HL-60 (cell line): ENCODE measurements at regions not wholly inside any gene's neighbourhood (a gene's known extent, or its start where the extent isn't known, plus 50 kb on each side); places are given as distances from the start of the nearest gene placed in this dataset.

Experiments used
- DNase-seq, 2 experiments: peaks; one replicate each; pipeline ENCODE4 v3.0.0-alpha.2; 2010 to 2020; ENCODE audit warnings: low read depth in 1 of 2, low spot score in 1 of 2
- H3K27ac ChIP-seq: fragments of 250-450 bp; sonication (Bioruptor Pico); replicated peaks from 2 replicates; pipeline ENCODE4 v1.5.1; 2020; ENCODE audit warnings: mild to moderate bottlenecking, moderate library complexity
- H3K27me3 ChIP-seq: fragments of 250-450 bp; sonication (Bioruptor Pico); 2 replicates; pipeline ENCODE4 v1.5.1; 2021; ENCODE audit warnings: mild to moderate bottlenecking, moderate library complexity; ENCODE audit not compliant: insufficient read depth, poor library complexity, severe bottlenecking
- H3K4me3 ChIP-seq: replicated peaks from 2 replicates; pipeline ENCODE4 v1.5.1; 2011; ENCODE audit warnings: mild to moderate bottlenecking, control low read depth, low read length; ENCODE audit not compliant: insufficient read depth
- GABPA ChIP-seq: IDR thresholded peaks from 2 replicates; pipeline ENCODE4 v1.6.1; 2012; ENCODE audit warnings: low read depth
- POLR2AphosphoS5 ChIP-seq: IDR thresholded peaks from 2 replicates; pipeline ENCODE4 v1.6.1; 2012; ENCODE audit warnings: low read depth
- SPI1 ChIP-seq: IDR thresholded peaks from 2 replicates; pipeline ENCODE4 v1.6.1; 2012; ENCODE audit warnings: low read depth, mild to moderate bottlenecking, borderline replicate concordance
- TF ChIP-seq, protein P1 (sequence below): IDR thresholded peaks from one replicate; pipeline ENCODE4 v1.5.1; 2011; ENCODE audit warnings: low read length, control low read depth, inconsistent platforms; ENCODE audit not compliant: insufficient read depth
- TF ChIP-seq, protein P2 (sequence below): IDR thresholded peaks from 2 replicates; pipeline ENCODE4 v1.6.1; 2012; ENCODE audit warnings: low read depth; ENCODE audit not compliant: insufficient replicate concordance

DNA sequence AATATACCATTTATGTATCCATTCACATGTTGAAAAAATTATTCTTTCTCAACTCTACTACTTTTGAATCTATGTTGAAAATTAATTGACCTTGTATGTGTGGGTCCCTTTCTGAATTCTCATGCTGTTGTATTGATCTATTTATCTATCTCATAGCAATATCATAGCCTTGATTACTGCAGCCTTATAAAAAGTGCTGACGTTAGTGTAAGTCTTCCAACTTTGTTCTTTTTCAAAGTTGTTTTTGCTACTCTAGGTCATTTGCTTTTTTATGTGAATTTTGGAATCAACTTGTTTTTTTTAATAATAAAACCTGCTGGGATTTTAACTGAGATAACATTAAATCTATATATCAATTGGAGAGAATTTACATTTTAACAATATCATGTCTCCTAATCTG, 52.2 kb upstream of the PAX3 start:
- TF ChIP-seq GABPA (no peak), POLR2AphosphoS5 (no peak), SPI1 (no peak)
- TF ChIP-seq, protein P1, sequence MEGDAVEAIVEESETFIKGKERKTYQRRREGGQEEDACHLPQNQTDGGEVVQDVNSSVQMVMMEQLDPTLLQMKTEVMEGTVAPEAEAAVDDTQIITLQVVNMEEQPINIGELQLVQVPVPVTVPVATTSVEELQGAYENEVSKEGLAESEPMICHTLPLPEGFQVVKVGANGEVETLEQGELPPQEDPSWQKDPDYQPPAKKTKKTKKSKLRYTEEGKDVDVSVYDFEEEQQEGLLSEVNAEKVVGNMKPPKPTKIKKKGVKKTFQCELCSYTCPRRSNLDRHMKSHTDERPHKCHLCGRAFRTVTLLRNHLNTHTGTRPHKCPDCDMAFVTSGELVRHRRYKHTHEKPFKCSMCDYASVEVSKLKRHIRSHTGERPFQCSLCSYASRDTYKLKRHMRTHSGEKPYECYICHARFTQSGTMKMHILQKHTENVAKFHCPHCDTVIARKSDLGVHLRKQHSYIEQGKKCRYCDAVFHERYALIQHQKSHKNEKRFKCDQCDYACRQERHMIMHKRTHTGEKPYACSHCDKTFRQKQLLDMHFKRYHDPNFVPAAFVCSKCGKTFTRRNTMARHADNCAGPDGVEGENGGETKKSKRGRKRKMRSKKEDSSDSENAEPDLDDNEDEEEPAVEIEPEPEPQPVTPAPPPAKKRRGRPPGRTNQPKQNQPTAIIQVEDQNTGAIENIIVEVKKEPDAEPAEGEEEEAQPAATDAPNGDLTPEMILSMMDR, result no peak
- TF ChIP-seq, protein P2, sequence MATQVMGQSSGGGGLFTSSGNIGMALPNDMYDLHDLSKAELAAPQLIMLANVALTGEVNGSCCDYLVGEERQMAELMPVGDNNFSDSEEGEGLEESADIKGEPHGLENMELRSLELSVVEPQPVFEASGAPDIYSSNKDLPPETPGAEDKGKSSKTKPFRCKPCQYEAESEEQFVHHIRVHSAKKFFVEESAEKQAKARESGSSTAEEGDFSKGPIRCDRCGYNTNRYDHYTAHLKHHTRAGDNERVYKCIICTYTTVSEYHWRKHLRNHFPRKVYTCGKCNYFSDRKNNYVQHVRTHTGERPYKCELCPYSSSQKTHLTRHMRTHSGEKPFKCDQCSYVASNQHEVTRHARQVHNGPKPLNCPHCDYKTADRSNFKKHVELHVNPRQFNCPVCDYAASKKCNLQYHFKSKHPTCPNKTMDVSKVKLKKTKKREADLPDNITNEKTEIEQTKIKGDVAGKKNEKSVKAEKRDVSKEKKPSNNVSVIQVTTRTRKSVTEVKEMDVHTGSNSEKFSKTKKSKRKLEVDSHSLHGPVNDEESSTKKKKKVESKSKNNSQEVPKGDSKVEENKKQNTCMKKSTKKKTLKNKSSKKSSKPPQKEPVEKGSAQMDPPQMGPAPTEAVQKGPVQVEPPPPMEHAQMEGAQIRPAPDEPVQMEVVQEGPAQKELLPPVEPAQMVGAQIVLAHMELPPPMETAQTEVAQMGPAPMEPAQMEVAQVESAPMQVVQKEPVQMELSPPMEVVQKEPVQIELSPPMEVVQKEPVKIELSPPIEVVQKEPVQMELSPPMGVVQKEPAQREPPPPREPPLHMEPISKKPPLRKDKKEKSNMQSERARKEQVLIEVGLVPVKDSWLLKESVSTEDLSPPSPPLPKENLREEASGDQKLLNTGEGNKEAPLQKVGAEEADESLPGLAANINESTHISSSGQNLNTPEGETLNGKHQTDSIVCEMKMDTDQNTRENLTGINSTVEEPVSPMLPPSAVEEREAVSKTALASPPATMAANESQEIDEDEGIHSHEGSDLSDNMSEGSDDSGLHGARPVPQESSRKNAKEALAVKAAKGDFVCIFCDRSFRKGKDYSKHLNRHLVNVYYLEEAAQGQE, result no peak
- no peak for DNase-seq
- Histone ChIP-seq H3K27ac (no peak overlapping the region), H3K27me3 (no peaks in the 10 kb centered on the region), H3K4me3 (no peak overlapping the region)

DNA sequence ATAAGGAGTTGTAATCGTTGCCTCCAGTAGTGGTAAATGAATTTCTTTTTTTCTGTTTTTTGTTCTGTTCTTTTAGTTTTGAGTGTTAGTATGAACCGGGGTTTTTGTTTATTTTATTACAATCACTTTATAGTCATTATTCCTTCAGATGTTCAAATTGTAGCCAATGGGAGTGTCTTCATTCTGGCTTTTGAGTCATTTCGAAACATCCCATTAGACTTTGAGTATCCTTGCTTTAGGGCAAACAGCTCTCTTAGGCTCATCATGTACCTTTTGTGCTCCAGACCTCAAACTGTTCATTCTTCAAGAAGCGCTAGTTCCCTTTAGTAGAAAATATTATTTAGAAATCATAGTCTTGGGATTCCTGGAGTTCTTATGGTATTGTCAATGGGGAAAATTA, 54.2 kb upstream of the PAX3 start:
- no peak overlapping the region for H3K27ac ChIP-seq
- no peak overlapping the region for H3K4me3 ChIP-seq
- H3K27me3 ChIP-seq, result no peaks in the 10 kb centered on the region
- TF ChIP-seq, protein P1, result no peak
- TF ChIP-seq, protein P2, result no peak
- no peak for TF ChIP-seq SPI1
- no peak for DNase-seq

DNA sequence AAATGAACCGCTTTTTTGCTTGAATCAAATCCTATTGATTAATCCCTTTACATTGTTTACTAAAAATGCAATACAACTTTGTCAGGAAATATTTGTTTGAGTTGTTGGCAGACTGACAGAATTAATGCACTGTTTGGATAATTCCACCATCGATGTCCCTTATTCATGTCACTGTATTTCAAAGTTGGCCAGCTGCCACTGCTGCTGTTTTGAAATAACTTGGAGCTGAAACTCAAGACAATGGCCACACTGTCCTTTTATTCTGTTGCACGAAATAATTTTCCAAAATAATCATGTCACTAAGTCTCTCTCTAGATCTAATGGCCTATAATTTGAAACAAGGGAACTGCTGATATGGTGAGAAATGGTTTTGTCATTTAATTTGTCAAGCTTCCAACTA, 55.2 kb upstream of the PAX3 start:
- Histone ChIP-seq H3K4me3 (no peak overlapping the region), H3K27me3 (no peaks in the 10 kb centered on the region), H3K27ac (no peak overlapping the region)
- TF ChIP-seq, protein P1, result no peak
- no peak for DNase-seq

DNA sequence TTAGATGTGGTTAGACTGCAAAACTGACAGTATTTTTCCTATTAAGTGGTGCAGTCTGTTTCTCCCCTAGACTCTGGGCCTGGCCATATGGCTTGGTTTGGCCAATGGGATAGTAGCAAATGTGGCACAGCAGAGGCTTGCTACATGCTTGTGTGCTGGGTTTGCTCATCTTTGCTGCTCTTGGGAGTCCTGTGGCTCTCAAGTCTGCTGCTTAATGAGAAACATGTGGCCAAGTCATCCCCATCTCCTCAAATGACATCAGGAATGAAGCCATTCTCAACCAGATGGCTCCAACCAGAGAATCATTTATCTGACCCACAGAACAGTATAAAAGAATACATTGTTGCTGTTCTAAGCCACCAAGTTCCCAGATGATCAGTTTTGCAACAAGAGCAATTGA, 57.1 kb upstream of the PAX3 start:
- Histone ChIP-seq H3K27me3 (no peaks in the 10 kb centered on the region), H3K4me3 (no peak overlapping the region), H3K27ac (no peak overlapping the region)
- TF ChIP-seq, protein P2, result no peak
- TF ChIP-seq, protein P1, result no peak
- TF ChIP-seq GABPA, result no peak
- TF ChIP-seq SPI1, result no peak
- TF ChIP-seq POLR2AphosphoS5, result no peak
- DNase-seq, result no peak
